EH (cell line): ENCODE measurements at regions not wholly inside any gene's neighbourhood (a gene's known extent, or its start where the extent isn't known, plus 50 kb on each side); places are given as distances from the start of the nearest gene placed in this dataset.

ENCODE experiments used
- DNase-seq: peaks from one replicate; pipeline ENCODE4 v3.0.0-alpha.2; 2015; ENCODE audit warnings: low read depth

DNA sequence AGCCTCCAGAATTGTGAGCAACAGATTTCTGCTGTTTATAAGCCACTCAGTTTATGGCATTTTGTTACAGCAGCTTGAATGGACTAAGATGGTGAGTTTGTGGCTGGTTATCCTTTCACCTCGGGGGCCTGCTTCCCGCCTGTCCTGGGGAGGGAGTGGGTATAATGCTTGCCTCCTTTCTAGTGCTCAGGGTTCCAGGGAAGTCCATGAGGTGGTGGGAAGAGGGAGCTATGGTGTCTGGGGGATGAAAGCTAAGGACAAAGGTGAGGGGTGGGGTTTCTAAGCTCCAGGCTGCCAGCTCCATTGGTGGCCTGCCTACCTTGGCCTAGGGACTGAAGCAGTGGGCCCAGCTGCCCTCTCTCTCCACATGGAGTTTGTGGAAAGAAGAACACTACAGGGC lies 50.2 kb upstream of the SDK2 start:
- no peak for DNase-seq

DNA sequence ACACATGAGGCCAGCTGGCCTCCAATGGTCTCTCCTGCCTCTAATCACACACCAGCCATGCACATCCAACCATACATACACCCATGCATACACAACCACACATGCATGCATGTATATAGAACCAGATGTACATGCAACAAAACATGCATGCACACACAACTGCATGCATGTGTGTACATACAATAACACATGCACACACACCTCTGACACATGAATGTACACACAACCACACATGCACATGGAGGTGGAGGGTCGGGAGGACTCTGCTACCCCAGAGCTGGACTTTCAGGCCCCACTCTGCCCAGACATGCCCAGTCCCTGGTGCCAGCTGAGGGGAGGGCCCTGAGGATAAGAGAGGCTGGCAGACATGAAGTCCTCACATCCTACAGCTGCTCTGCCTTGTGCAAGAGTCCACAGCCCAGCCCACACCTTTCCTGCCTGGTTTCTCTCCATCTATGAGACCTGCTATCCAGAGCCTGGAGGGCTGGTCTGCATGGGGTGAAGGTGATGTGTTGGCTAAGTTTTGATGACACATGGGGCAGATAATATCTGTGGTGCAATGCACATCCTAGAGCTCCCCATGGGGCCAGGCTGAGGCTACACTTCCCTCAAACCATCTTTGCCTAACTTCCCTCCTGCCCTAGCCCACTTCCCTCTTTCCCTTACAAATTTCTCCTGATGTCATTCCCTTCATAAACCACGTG lies 50.9 kb upstream of the SDK2 start:
- no peak for DNase-seq

DNA sequence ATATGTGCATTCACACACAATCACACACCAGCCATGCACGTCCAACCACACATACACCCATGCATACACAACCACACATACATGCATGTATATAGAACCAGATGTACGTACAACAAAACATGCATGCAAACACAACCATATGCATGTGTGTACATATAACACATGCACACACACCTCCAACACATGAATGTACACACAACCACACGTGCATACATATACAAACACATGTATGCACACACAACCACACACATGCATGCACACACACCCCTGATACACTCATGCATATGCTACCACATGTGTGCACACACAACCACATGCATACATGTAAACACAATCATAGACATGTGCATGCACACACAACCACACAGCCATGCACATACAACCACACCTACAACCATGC lies 52.0 kb upstream of the SDK2 start:
- DNase-seq = no peak

DNA sequence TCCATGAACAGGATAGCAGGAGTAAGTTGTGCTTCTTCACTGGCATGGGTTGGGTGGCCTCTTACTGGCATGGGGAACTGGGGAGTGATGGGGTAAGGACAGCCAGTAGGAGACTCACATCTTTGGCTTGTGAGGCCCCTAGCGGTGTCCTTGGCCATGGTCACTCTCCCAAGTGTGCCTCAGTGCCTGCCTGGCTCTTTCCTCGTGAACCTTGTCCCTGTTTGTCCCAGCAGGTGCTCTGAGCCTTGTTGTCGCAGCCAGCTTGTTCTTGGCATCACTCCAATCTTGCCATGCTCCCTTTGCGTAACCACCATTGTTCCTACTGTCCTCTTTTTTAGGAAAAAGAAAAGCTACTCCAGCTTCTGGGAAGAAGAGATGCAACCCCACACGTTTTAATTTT lies 53.6 kb upstream of the SDK2 start:
- no peak for DNase-seq

DNA sequence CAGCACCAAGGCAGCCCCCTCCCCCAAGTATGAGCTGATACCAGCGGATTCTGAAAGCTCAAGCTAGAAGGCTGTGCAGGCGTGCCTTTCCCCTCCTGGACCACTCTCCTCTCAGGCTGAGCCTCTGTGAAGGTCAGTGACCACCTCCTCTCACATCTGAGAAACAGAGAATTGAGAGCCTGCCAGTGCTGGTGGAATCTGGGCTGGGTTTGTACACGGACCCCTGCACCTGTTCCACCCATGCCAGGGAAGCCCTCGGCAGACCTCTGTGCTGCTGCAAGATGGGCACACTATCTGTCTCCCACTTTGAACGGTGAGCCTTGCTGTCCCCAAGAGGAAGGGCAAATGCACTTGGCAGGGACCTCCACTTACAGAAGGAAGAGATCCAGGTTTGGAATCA lies 54.7 kb upstream of the SDK2 start:
- DNase-seq = no peak

DNA sequence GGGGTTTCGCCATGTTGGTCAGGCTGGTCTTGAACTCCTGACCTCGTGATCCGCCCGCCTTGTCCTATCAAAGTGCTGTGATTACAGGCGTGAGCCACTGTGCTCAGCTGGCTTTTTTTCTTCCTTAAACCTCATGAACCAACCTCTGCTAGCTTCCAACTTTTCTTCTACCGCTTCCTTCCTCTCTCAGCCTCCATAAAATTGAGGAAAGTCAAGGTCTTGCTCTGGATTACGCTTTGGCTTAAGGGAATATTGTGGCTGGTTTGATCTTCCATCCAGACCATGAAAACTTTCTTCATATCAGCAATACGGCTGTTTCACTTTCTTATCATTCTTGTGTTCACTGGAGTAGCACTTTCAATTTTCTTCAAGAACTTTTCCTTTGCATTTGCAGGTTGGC lies 57.5 kb upstream of the SDK2 start:
- no peak for DNase-seq

DNA sequence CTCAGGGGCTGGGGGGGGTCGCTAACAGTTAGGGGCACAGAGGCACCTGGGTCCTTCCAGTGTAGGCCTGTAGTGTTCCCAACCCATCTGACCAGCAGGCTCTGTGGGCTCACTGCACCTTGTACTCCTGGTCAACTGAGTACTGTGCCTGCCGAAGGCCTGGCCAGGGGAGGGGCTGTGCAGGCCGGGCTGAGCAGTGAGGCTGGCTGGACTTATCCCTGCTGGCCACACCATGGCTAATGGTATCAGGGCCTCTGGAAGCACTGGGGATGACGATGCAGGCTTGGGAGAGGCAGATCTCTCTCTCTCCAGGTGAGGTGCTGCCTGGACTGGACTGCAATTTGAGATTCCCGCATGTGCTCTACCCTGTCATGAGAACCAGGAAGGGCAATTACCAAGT lies 58.9 kb upstream of the SDK2 start:
- no peak for DNase-seq

DNA sequence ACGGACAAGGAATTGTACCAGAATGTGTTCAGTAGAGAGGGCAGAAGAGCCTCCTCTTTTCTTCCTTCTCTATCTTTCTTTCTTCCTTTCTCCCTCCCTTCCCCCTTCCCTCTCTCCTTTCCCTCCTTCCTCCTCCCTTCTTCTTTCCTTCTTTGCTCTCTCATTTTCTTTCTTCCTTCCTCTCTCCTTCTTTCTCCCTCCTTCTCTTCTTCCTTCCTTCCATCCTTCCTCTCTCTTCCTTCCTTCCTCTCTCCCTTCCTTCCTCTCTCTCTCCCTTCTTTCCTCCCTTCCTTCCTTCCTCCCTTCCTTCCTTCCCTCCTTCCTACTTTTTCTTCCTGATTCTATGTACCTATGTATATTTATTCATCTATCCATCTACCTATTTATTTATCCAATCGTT lies 59.7 kb upstream of the SDK2 start:
- DNase-seq = no peak

DNA sequence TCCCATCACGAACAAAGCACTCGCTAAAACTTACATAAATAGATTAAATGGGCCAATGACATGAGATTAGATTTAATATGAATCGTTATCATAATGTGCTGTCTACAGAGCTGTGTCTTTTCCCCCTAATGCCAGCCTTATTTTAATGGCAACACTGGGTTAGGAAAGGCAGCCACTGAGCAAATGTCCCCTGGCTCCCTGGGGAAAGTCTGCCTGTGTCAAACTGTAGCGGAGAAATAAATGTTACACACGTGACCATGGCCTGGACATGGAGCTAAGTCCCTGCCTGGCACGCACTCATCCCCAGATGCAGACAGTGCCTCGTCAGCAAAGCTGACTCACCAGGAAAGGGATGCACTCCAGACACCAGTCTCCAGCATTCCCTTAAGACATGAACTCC lies 61.3 kb upstream of the SDK2 start:
- peak; percentile 59 for DNase-seq

DNA sequence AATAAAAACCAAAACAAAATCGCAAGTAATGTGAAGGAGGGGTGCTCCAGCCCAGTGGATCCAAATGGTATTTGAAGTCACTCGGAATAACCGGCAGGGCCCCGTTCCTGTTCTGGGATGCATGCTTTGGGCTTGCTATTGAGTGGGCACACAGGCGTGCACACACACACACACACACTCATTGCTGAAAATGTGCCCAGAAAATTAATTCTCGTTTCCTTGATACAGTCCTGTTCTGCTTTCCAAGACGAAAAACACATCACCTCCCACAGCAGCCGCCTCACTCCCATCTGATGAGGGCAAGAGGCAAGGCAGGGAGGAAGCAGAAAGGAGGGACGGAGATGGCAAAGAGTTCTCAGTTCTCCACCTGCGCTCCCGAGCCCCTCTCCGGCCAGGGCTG lies 62.2 kb upstream of the SDK2 start:
- DNase-seq = no peak

DNA sequence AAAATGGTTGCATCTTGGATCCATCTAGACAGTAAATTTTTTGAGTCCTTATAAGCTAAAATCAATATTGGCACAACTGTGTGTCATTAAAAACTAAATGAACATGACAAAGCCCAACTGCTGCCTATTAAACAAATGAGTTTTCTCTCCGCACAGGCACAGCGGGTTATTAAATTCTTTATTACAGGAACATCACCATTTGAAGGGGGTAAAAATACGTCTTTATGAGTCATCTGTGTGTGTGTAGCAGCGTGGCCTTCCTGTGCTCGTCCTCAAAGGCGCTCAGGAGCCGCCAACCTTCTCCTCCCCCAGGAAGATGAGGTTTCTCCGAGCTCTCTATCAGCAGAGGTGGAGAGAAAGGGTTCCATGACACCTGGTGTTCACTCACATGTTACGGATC lies 62.6 kb upstream of the SDK2 start:
- DNase-seq = peak; percentile 2

DNA sequence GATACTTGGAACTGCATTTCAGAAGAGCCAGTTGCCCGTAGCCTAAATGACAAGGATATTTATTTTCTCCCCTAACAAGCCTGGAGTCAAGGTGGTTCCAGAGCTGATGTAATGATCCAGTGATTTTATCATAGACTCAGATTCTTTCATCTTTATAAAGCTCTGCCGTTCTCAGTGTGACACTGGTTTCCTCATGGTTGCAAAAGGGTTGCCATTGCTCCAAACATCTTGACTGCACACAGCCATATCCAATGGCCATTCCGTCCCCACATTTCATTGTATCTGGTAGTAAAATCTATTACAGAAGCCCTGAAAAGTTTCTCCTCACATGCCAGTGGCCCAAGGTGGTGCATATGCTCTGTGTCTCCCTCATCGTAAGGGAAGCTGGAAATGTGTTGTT lies 63.1 kb upstream of the SDK2 start:
- DNase-seq = no peak

DNA sequence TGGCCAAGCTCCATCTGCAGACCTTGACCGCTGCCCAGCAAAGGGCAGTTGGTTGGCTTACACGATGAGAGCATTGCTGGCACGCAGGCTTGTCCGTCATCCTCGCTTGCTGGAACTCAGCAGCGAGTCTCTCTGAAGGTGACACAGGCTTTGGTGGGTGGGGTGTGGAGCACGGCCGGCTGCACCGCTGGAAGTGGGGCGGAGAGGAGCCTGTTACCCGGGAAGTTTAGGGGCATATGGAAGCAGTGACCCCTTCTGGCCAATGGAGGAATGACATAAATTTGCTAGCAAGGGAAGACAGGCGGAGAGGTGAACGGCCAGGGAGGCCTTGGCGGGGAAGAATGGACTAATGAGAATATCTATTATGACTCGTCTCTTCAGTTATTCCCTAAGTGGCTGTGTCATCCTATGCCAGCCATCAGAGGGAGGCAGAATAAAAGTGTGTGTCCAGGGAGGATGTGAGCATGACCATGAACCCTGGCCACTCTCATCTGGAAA lies 65.9 kb upstream of the SDK2 start:
- DNase-seq = peak; percentile 2

DNA sequence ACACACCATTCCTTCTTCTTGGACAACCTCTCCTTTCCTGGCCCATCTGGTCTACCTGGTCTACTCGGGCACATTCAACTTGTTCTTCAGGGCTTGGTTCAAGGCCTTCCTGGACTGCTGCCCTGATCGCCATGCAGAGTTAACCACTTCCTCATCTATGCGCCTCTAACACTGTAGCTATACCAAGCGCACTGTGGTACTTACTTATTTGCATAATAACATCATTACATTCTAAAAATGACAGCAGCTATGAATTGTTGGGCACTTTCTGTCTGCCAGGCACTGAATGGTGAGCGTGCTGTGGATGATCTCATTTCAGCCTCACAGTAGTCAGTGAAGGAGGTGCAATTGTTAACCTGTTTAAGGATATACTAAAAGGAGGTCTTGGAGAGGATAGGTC lies 66.9 kb upstream of the SDK2 start:
- DNase-seq = no peak

DNA sequence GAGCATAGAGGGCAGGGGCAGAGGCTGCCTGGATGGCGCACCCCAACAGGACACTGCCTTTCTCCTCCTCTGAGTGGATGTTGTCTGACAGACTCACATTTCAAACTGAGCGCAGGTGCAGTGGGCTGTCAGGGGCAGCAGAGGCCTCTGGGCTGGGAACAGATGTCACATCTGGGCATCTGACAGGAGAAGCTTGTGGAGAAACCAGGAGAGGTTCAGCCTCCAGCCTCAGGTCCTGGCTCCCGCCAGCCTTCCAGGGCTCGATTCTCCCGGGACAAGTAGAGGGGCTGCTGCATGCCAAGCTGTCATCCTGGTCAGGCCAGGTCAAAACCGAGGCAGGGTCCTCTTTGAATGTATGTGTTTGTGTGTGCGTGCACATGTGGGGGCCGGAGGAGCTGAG lies 67.7 kb upstream of the SDK2 start:
- DNase-seq = no peak

DNA sequence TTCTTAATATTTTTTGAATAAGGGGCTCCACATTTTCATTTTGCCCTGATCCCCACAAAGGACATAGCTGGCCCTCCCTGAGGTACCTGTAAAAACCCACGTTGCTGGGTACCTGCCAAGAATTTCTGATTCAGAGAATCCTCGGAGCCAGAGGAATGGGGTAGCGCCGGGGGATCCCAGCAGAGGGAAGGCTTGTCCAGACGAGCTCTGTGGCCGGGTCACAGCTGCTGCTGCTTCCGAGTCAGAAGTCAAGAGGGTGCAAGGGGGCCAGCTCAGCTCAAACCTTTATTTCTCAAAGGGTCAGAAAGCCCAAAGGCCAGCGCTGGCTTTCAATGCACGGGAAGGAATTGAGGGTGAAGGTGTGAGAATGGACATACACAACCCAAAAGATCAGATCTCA lies 68.9 kb upstream of the SDK2 start:
- DNase-seq = no peak

DNA sequence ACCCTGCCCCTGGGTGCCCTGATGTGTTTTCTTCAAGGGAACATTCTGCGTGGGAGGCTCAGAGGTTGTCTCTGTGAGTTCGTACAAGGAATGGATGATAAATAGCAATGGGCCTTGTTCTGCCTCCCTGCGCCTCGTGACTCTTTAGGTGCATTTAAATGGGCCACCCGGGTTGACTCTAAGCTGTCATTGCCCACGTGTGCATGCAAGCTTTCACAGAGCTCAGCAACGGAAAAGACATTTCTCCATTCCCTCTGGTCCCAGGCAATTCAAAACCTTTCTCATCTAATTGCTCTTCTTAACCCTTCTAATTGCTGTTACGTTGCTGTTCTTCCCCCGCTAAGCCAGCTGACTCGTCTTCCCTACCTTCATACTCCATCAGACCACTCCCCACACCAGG lies 71.5 kb upstream of the SDK2 start:
- no peak for DNase-seq

DNA sequence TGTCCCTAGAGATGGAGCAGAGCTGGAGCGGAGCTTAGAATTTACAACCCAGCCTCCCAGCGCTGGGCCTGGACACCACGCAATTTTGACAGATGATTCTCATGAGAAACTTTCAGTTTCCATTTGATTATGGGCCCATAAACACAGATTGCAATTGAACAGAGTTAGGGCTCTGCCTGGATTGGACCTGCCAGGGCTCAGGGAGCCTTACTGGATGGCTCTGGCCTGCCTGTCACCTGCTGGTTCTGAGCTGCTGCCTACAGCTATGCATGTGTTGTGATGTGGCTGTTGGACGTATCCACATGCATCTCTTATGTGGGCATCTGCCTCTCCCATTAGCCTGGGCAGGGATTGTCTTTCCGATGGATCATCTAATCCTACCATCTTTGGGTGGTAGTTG lies 73.4 kb upstream of the SDK2 start:
- no peak for DNase-seq

DNA sequence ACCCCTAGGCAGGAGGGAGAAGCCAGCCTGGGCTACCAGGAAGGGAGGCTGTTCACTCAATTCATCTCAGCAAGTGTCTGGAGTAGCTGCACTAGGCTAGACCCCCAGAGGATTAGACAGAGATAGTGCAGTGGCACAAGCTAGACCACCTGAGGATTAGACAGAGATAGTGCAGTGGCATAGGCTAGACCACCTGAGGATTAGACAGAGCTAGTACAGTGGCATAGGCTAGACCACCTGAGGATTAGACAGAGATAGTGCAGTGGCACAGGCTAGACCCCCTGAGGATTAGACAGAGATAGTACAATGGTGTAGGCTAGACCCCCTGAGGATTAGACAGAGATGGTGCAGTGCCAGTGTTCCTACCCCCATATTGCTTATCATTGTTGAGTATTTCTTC lies 74.1 kb upstream of the SDK2 start:
- DNase-seq = no peak

DNA sequence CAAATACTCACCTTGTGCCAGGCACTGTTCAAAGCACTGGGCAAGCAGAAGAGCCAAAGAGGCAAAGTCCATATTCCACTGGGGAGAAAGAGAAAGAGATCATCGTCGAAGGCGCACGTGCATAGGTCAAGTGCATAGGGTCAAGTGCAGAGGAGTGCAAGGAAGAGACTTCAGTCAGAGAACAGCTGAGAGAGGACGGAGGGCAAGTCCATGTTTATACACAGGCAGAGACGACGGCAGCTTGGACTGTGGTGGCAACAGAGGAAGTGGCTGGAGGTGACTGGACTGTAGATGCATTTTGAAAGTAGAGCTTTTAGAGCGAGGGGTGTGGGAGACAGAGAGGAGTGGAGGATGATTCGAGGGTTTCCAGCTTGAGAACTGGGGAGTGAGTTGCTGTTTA lies 74.7 kb upstream of the SDK2 start:
- DNase-seq = no peak

DNA sequence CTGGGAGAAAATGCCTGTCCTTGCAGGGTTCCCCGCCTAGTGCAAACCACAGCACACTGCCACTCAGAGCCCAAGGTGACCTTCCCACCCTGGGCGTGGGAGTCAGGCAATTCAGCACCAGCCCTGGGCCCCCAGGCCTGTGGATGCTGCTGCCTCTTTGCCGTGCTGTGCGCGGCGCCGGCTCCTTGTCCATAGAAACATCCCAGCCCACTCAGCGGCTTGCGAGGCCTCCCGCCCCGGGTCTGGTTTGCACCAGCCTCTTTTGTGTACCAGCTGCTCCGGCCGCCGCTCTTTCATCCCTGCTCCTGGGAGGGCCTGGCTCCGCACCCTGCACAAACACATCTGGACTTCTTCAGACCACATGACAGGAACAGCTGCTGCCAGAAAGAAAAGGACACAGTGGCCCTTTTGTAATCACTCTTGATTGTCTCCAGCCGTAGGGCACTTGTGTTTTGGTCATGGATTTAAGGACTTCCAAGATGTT lies 75.4 kb upstream of the SDK2 start:
- DNase-seq = no peak

DNA sequence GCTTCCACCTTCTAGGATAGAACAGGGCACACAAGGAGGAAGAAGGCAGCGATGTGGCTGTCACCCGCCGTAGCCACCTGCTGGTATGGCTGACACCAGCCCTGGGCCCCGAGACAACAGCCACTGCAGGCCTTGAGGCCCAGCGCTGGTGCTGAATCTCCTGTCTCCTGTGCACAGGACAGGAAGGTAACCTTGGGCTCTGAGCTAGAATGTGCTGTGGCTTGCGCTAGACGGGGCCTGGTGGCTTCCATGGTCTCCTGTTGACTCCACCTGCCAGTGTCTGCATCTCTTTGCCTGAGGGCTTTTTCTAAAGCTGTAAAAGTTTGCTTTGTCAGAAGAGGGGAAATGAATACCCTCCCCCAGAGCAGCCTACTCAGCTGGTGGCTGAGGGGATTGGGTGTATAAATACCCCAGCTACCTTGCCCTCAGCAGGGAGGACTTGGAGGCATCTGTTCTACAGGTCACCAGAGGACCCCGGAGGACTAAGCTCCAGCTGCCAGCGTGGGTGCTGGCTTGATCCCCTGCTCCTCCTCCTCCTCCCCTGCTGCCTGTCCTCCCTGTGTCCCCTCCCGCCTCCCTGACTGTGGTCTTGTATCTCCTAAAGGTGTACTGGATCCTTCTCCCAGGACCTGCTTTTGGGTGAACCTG lies 76.1 kb upstream of the SDK2 start:
- DNase-seq = no peak

DNA sequence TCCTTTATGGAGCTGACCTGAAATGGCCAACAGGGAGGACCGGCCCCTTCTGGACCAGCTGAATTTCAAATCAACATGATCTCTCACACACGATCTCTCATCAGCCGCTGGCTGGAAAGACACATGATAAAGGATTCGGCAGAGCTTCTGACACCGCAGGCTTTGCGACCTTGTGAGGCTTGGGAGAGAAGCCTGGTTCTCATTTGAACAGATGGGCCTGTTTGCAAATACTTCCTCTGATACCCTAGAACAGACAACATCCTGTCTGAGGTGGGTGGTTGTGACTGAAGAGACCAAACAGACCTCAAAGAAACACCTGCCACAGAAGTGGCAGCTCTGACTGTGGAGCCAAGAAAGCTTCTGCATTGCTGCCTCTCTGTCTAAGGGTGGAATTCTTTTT lies 77.9 kb upstream of the SDK2 start:
- DNase-seq = no peak

DNA sequence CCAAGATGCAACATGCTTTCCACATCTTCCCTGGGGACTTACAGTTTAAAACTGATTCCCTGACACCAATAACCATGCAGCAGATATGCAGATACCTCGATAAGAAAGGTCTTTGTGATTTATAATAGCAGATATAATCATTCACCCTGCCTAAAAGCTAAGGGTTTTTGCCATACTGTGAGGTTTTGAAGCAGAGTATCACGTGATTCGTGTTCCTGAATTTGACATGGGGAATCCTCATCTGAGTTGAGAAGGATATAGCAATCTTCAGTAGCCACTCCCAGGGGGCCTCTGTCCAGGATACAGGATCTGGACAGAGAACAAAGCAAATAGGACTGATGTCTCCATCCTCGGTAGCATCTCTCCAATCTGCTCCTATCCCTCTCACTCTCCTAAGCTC lies 79.1 kb upstream of the SDK2 start:
- no peak for DNase-seq
